Suppressor macrophage treated with lipopolysaccharide for 1 hour (primary cell): ENCODE measurements at regions not wholly inside any gene's neighbourhood (a gene's known extent, or its start where the extent isn't known, plus 50 kb on each side); places are given as distances from the start of the nearest gene placed in this dataset.

Source experiments
- DNase-seq, 3 donors: peaks; one replicate each; pipeline ENCODE4 v3.0.0-alpha.2; 2020 to 2022

GRCh38 chr13:97136418-97136817 is 85.7 kb upstream of the MBNL2 start:
- DNase-seq: no peak

- no peak for DNase-seq
Measured at GRCh38 chr13:97139691-97140090, 82.4 kb upstream of the MBNL2 start.

- DNase-seq: no peak
Measured at GRCh38 chr13:97140131-97140530, 82.0 kb upstream of the MBNL2 start.

GRCh38 chr13:97140611-97141010 is 81.5 kb upstream of the MBNL2 start:
- no peak for DNase-seq

GRCh38 chr13:97141097-97141496 is 81.0 kb upstream of the MBNL2 start:
- no peak for DNase-seq

GRCh38 chr13:97141564-97142005 is 80.5 kb upstream of the MBNL2 start:
- DNase-seq: peak; percentile 51 to 60 (median 59)

- DNase-seq: no peak
Measured at GRCh38 chr13:97142452-97142851, 79.7 kb upstream of the MBNL2 start.

- DNase-seq: no peak
Measured at GRCh38 chr13:97145057-97145456, 77.1 kb upstream of the MBNL2 start.

- DNase-seq: no peak
Measured at GRCh38 chr13:97148894-97149293, 73.2 kb upstream of the MBNL2 start.

- DNase-seq: no peak
Measured at GRCh38 chr13:97160421-97160820, 61.7 kb upstream of the MBNL2 start.

GRCh38 chr13:97161582-97162231 is 60.4 kb upstream of the MBNL2 start:
- no peak for DNase-seq

GRCh38 chr13:97165502-97166425 is 56.4 kb upstream of the MBNL2 start:
- no peak for DNase-seq

- no peak for DNase-seq
Measured at GRCh38 chr13:97171136-97171535, 51.0 kb upstream of the MBNL2 start.
